ENCODE measurements at regions not wholly inside any gene's neighbourhood (a gene's known extent, or its start where the extent isn't known, plus 50 kb on each side); places are given as distances from the start of the nearest gene placed in this dataset.

GRCh38 chr12:45633733-45634132 is 95.8 kb upstream of the ARID2 start:
- POLR2A ChIA-PET: no interaction called here
- intact Hi-C loops (cut with micrococcal nuclease): no loop called here

GRCh38 chr12:45634273-45634917 is 95.1 kb upstream of the ARID2 start:
- DNase-seq (ENCODE audit: unreplicated experiment): no peak
- CTCF ChIA-PET: interaction anchor here (0.6 kb wide), 1 partner anchor 18 kb away, joined by 3 read pairs; no protein-coding TSS in a partner anchor
- intact Hi-C loops (cut with micrococcal nuclease): no loop called here
- H3K36me3 Mint-ChIP-seq (ENCODE audit: insufficient read depth, unreplicated experiment): no peaks in the 10 kb centered on the region
- peaks cover 9% of the 10 kb centered on the region for H3K4me1 Mint-ChIP-seq (ENCODE audit: insufficient read depth, unreplicated experiment)
- no peaks in the 10 kb centered on the region for H3K27me3 Mint-ChIP-seq (ENCODE audit: insufficient read depth, unreplicated experiment)
- no peaks in the 10 kb centered on the region for H3K9me3 Mint-ChIP-seq (ENCODE audit: unreplicated experiment)
- H3K4me3 Mint-ChIP-seq (ENCODE audit: unreplicated experiment): no peak overlapping the region
- POLR2A ChIA-PET: no interaction called here
- BruUV-seq (replicated peaks): no TSS peak
- H3K27ac Mint-ChIP-seq (ENCODE audit: low read depth, unreplicated experiment): no peak overlapping the region
- TF ChIP-seq, protein P1, sequence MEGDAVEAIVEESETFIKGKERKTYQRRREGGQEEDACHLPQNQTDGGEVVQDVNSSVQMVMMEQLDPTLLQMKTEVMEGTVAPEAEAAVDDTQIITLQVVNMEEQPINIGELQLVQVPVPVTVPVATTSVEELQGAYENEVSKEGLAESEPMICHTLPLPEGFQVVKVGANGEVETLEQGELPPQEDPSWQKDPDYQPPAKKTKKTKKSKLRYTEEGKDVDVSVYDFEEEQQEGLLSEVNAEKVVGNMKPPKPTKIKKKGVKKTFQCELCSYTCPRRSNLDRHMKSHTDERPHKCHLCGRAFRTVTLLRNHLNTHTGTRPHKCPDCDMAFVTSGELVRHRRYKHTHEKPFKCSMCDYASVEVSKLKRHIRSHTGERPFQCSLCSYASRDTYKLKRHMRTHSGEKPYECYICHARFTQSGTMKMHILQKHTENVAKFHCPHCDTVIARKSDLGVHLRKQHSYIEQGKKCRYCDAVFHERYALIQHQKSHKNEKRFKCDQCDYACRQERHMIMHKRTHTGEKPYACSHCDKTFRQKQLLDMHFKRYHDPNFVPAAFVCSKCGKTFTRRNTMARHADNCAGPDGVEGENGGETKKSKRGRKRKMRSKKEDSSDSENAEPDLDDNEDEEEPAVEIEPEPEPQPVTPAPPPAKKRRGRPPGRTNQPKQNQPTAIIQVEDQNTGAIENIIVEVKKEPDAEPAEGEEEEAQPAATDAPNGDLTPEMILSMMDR (IDR thresholded peaks at IDR 0.05; ENCODE audit: unreplicated experiment): no peak

More at GRCh38 chr12:45633733-45634132, 95.8 kb upstream of the ARID2 start:
- Mint-ChIP-seq H3K9me3 (ENCODE audit: unreplicated experiment) (no peaks in the 10 kb centered on the region), H3K4me3 (ENCODE audit: unreplicated experiment) (no peak overlapping the region), H3K4me1 (ENCODE audit: insufficient read depth, unreplicated experiment) (peaks cover 9% of the 10 kb centered on the region), H3K27ac (ENCODE audit: low read depth, unreplicated experiment) (no peak overlapping the region), H3K27me3 (ENCODE audit: insufficient read depth, unreplicated experiment) (no peaks in the 10 kb centered on the region), H3K36me3 (ENCODE audit: insufficient read depth, unreplicated experiment) (no peaks in the 10 kb centered on the region)
- BruUV-seq (replicated peaks): no TSS peak
- DNase-seq (ENCODE audit: unreplicated experiment): no peak
- CTCF ChIA-PET: no interaction called here
- TF ChIP-seq, protein P1 (IDR thresholded peaks at IDR 0.05; ENCODE audit: unreplicated experiment): no peak

DNA sequence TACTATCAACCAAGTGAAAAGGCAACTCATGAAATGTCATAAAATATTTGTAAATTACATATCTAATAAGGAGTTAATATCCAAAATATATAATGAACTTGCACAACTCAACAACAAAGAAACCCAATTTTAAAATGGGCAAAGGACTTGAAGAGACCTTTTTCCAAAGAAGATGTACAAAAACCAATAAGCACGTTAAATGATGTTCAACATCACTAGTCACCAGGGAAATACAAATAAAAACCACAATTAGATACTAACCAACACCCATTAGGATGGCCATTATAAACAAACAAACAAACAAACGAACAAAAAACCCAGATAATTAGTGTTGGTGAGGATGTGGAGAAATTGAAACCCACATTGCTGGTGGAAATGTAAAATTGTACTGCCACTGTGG is 92.3 kb upstream of the ARID2 start:
- no peak overlapping the region for H3K4me3 Mint-ChIP-seq (ENCODE audit: unreplicated experiment)
- intact Hi-C loops (cut with micrococcal nuclease): no loop called here
- ChIA-PET POLR2A (interaction anchor here (1.4 kb wide), 1 partner anchor 91 kb away, joined by 4 read pairs; no protein-coding TSS in a partner anchor), CTCF (interaction anchor here (0.8 kb wide), 1 partner anchor 88 kb away, joined by 4 read pairs; no protein-coding TSS in a partner anchor)
- no peaks in the 10 kb centered on the region for H3K27me3 Mint-ChIP-seq (ENCODE audit: insufficient read depth, unreplicated experiment)
- no peaks in the 10 kb centered on the region for H3K36me3 Mint-ChIP-seq (ENCODE audit: insufficient read depth, unreplicated experiment)
- no peak overlapping the region for H3K27ac Mint-ChIP-seq (ENCODE audit: low read depth, unreplicated experiment)
- H3K9me3 Mint-ChIP-seq (ENCODE audit: unreplicated experiment): no peaks in the 10 kb centered on the region
- TF ChIP-seq, protein P1 (IDR thresholded peaks at IDR 0.05; ENCODE audit: unreplicated experiment): no peak
- no TSS peak for BruUV-seq (replicated peaks)
- DNase-seq (ENCODE audit: unreplicated experiment): no peak
- peaks cover 9% of the 10 kb centered on the region for H3K4me1 Mint-ChIP-seq (ENCODE audit: insufficient read depth, unreplicated experiment)

DNA sequence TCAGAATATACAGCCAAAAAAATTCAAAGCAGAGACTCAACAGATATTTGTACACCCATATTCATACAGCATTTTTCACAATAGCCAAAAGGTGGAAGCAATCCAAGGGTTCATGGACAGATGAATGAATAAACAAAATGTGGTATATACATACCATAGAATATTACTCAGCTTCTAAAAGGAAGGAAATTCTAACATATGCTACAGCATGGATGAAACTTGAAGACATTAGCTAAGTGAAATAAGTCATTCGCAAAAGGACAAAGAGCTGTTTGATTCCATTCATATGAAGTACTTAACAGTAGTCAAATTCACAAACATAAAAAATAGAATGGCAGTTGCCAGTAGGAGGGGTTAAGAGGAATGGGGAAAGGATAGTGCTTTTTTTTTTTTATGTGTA is 91.8 kb upstream of the ARID2 start:
- ChIA-PET POLR2A (interaction anchor here (1.4 kb wide), 1 partner anchor 91 kb away, joined by 4 read pairs; no protein-coding TSS in a partner anchor), CTCF (interaction anchor here (0.6 kb wide), 1 partner anchor 34 kb away, joined by 3 read pairs; no protein-coding TSS in a partner anchor)
- intact Hi-C loops (cut with micrococcal nuclease): no loop called here
- H3K36me3 Mint-ChIP-seq (ENCODE audit: insufficient read depth, unreplicated experiment): no peaks in the 10 kb centered on the region
- BruUV-seq (replicated peaks): no TSS peak
- DNase-seq (ENCODE audit: unreplicated experiment): peak; percentile 77
- no peak overlapping the region for H3K27ac Mint-ChIP-seq (ENCODE audit: low read depth, unreplicated experiment)
- no peak overlapping the region for H3K4me3 Mint-ChIP-seq (ENCODE audit: unreplicated experiment)
- no peaks in the 10 kb centered on the region for H3K27me3 Mint-ChIP-seq (ENCODE audit: insufficient read depth, unreplicated experiment)
- TF ChIP-seq, protein P1 (IDR thresholded peaks at IDR 0.05; ENCODE audit: unreplicated experiment): no peak
- no peaks in the 10 kb centered on the region for H3K9me3 Mint-ChIP-seq (ENCODE audit: unreplicated experiment)
- H3K4me1 Mint-ChIP-seq (ENCODE audit: insufficient read depth, unreplicated experiment): peaks cover 9% of the 10 kb centered on the region

All from MCF 10A (cell line).